ENCODE measurements at regions not wholly inside any gene's neighbourhood (a gene's known extent, or its start where the extent isn't known, plus 50 kb on each side); places are given as distances from the start of the nearest gene placed in this dataset.

DNA sequence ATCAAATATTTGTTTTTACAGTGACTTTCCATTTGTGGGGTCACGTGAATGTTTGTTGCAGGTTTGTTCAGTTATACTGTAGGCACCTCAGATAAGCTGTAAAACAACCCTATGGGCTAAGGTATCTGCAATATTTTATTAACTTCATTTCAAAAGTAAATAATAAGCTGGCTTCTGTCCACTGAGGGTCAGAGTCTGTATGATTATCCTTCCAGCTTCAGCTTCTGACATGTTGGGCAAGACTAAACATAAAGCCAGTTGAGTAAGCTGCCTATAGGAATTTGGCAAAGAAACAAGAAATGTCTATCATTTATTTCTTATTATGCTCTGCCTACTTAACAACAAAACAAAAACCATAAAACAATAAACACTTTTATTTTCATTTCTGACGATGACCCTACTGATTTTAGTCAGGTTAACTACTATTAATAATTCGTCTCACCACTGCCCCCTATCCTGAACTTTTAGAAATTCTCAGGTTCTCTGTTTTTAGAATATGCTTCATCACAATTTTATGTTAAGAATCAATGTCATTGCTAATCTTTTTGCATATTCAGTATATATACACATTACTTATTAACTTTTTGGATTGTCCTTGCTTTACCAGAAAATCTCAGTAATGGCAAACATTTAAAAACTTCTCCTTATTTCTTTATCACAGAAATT is 413.6 kb upstream of the ADAMTSL1 start:
- no peaks in the 10 kb centered on the region for H3K27me3 ChIP-seq (ENCODE audit: control insufficient read depth in 2 of 2, insufficient read depth in 2 of 2, low read length in 2 of 2)
- H3K4me1 ChIP-seq (replicated peaks in 1 of 2; ENCODE audit: control insufficient read depth in 2 of 2, insufficient read depth in 2 of 2, low read length in 2 of 2), result no peaks in the 10 kb centered on the region
- intact Hi-C loops (cut with micrococcal nuclease), result no loop called here
- H3K9ac ChIP-seq (ENCODE audit: insufficient read depth in 1 of 2, low read depth in 2 of 2, low read length in 2 of 2), result no peak overlapping the region
- no peak overlapping the region for H3K27ac ChIP-seq (ENCODE audit: extremely low read depth, low read depth, low read length)
- H3K4me3 ChIP-seq, result no peak overlapping the region
- WGBS (ENCODE audit: insufficient coverage, low coverage, missing lambda C conversion rate), result 0% methylated on average over 3 of the region's 3 CpGs
- ChIA-PET POLR2A (no interaction called here), CTCF (ENCODE audit: low intra/inter-chr PET ratio) (no interaction called here)
- no peaks in the 10 kb centered on the region for H3K36me3 ChIP-seq (ENCODE audit: control insufficient read depth, insufficient read depth, low read length)
- in situ Hi-C loops (cut with MboI), result no loop called here
- ATAC-seq (no peak), DNase-seq (ENCODE audit: extremely low read depth in 1 of 4, low spot score in 3 of 4) (no peak), FAIRE-seq (no peak)
- H3K79me2 ChIP-seq (ENCODE audit: control insufficient read depth, insufficient read depth, low read length), result no peaks in the 10 kb centered on the region
- no peaks in the 10 kb centered on the region for H4K20me1 ChIP-seq (replicated peaks; ENCODE audit: control insufficient read depth, insufficient read depth, low read length)
- H2AFZ ChIP-seq (ENCODE audit: low read depth, low read length), result no peak overlapping the region
- H3K9me1 ChIP-seq (ENCODE audit: control insufficient read depth, insufficient read depth, low read length), result no peaks in the 10 kb centered on the region
- no peak for TF ChIP-seq CAMTA2 (CRISPR knock-in tag; conservative IDR thresholded peaks at IDR 0.05)
- TF ChIP-seq MEF2D (tag; conservative IDR thresholded peaks at IDR 0.05; ENCODE audit: low read depth), result no peak
- H3K4me2 ChIP-seq (ENCODE audit: insufficient read depth, low read length), result no peak overlapping the region
- no peaks in the 10 kb centered on the region for H3K9me3 ChIP-seq (replicated peaks; ENCODE audit: control insufficient read depth, insufficient read depth, low read depth, low read length)
- BruUV-seq (replicated peaks), result no TSS peak

DNA sequence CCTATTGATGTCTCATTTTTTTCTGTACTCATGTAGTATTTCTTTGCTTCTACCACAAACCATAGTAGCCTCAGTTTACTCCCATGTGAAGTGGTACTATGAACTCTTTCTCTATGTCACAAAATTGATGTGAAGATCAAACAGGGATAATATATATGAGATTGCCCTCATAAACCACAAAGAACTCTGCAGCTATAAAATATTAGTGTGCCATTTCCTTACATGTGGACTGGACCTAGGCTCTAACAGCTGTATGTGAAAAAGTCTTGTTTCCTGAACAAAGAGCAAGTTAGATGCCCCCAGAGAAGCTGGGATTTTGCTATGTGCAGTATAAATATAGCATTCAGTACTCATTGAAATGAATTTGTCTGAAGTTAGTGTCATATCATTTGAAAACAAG is 412.6 kb upstream of the ADAMTSL1 start:
- Histone ChIP-seq H3K27me3 (ENCODE audit: control insufficient read depth in 2 of 2, insufficient read depth in 2 of 2, low read length in 2 of 2) (no peaks in the 10 kb centered on the region), H3K9me3 (replicated peaks; ENCODE audit: control insufficient read depth, insufficient read depth, low read depth, low read length) (no peaks in the 10 kb centered on the region), H4K20me1 (replicated peaks; ENCODE audit: control insufficient read depth, insufficient read depth, low read length) (no peaks in the 10 kb centered on the region), H3K36me3 (ENCODE audit: control insufficient read depth, insufficient read depth, low read length) (no peaks in the 10 kb centered on the region), H2AFZ (ENCODE audit: low read depth, low read length) (no peak overlapping the region), H3K4me2 (ENCODE audit: insufficient read depth, low read length) (no peak overlapping the region), H3K79me2 (ENCODE audit: control insufficient read depth, insufficient read depth, low read length) (no peaks in the 10 kb centered on the region), H3K4me3 (no peak overlapping the region), H3K27ac (ENCODE audit: extremely low read depth, low read depth, low read length) (no peak overlapping the region), H3K9me1 (ENCODE audit: control insufficient read depth, insufficient read depth, low read length) (no peaks in the 10 kb centered on the region), H3K9ac (ENCODE audit: insufficient read depth in 1 of 2, low read depth in 2 of 2, low read length in 2 of 2) (no peak overlapping the region), H3K4me1 (replicated peaks in 1 of 2; ENCODE audit: control insufficient read depth in 2 of 2, insufficient read depth in 2 of 2, low read length in 2 of 2) (no peaks in the 10 kb centered on the region)
- CTCF ChIA-PET (ENCODE audit: low intra/inter-chr PET ratio), result no interaction called here
- no peak for DNase-seq (ENCODE audit: extremely low read depth in 1 of 4, low spot score in 3 of 4)
- no peak for ATAC-seq
- in situ Hi-C loops (cut with MboI), result no loop called here
- FAIRE-seq, result no peak
- intact Hi-C loops (cut with micrococcal nuclease), result no loop called here
- POLR2A ChIA-PET, result no interaction called here
- no TSS peak for BruUV-seq (replicated peaks)
- TF ChIP-seq KHSRP (IDR thresholded peaks at IDR 0.05) (no peak), ZNF696 (CRISPR knock-in tag; conservative IDR thresholded peaks at IDR 0.05) (no peak), ZNF311 (CRISPR knock-in tag; IDR thresholded peaks at IDR 0.05) (no peak), KLF6 (CRISPR knock-in tag; IDR thresholded peaks at IDR 0.05; ENCODE audit: borderline replicate concordance) (no peak), RBBP5 (IDR thresholded peaks at IDR 0.05; ENCODE audit: borderline replicate concordance, insufficient read depth, low read length, poor library complexity, severe bottlenecking) (no peak), POLR2AphosphoS5 (IDR thresholded peaks at IDR 0.05; ENCODE audit: control insufficient read depth, insufficient read depth, low read depth, low read length) (no peak), ARID1B (IDR thresholded peaks at IDR 0.05) (no peak), TCFL5 (CRISPR knock-in tag; conservative IDR thresholded peaks at IDR 0.05) (no peak), CREB1 (IDR thresholded peaks at IDR 0.05) (no peak), CREB1 (CRISPR knock-in tag; IDR thresholded peaks at IDR 0.05) (no peak), SNRNP70 (optimal IDR thresholded peaks at IDR 0.05; ENCODE audit: low read depth, low read length) (no peak)
- TF ChIP-seq, protein P1, sequence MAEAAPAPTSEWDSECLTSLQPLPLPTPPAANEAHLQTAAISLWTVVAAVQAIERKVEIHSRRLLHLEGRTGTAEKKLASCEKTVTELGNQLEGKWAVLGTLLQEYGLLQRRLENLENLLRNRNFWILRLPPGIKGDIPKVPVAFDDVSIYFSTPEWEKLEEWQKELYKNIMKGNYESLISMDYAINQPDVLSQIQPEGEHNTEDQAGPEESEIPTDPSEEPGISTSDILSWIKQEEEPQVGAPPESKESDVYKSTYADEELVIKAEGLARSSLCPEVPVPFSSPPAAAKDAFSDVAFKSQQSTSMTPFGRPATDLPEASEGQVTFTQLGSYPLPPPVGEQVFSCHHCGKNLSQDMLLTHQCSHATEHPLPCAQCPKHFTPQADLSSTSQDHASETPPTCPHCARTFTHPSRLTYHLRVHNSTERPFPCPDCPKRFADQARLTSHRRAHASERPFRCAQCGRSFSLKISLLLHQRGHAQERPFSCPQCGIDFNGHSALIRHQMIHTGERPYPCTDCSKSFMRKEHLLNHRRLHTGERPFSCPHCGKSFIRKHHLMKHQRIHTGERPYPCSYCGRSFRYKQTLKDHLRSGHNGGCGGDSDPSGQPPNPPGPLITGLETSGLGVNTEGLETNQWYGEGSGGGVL (CRISPR knock-in tag; IDR thresholded peaks at IDR 0.05), result no peak
- TF ChIP-seq, protein P2, sequence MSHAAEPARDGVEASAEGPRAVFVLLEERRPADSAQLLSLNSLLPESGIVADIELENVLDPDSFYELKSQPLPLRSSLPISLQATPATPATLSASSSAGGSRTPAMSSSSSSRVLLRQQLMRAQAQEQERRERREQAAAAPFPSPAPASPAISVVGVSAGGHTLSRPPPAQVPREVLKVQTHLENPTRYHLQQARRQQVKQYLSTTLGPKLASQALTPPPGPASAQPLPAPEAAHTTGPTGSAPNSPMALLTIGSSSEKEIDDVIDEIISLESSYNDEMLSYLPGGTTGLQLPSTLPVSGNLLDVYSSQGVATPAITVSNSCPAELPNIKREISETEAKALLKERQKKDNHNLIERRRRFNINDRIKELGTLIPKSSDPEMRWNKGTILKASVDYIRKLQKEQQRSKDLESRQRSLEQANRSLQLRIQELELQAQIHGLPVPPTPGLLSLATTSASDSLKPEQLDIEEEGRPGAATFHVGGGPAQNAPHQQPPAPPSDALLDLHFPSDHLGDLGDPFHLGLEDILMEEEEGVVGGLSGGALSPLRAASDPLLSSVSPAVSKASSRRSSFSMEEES (CRISPR knock-in tag; IDR thresholded peaks at IDR 0.05), result no peak

Measured in K562 (cell line).